ENCODE measurements at regions not wholly inside any gene's neighbourhood (a gene's known extent, or its start where the extent isn't known, plus 50 kb on each side); places are given as distances from the start of the nearest gene placed in this dataset.

GRCh38 chr21:16145479-16145878, 415.7 kb downstream of the USP25 start:
- H3K4me3 ChIP-seq (ENCODE audit: low read depth, low read length), result no peak overlapping the region
- TF ChIP-seq, protein P1, sequence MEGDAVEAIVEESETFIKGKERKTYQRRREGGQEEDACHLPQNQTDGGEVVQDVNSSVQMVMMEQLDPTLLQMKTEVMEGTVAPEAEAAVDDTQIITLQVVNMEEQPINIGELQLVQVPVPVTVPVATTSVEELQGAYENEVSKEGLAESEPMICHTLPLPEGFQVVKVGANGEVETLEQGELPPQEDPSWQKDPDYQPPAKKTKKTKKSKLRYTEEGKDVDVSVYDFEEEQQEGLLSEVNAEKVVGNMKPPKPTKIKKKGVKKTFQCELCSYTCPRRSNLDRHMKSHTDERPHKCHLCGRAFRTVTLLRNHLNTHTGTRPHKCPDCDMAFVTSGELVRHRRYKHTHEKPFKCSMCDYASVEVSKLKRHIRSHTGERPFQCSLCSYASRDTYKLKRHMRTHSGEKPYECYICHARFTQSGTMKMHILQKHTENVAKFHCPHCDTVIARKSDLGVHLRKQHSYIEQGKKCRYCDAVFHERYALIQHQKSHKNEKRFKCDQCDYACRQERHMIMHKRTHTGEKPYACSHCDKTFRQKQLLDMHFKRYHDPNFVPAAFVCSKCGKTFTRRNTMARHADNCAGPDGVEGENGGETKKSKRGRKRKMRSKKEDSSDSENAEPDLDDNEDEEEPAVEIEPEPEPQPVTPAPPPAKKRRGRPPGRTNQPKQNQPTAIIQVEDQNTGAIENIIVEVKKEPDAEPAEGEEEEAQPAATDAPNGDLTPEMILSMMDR (IDR thresholded peaks at IDR 0.05; ENCODE audit: borderline replicate concordance, insufficient read depth, low read depth, low read length), result no peak

GRCh38 chr21:16154321-16154720, 424.5 kb downstream of the USP25 start:
- H3K4me3 ChIP-seq (ENCODE audit: low read depth, low read length), result no peak overlapping the region
- TF ChIP-seq, protein P1 (IDR thresholded peaks at IDR 0.05; ENCODE audit: borderline replicate concordance, insufficient read depth, low read depth, low read length), result no peak

DNA sequence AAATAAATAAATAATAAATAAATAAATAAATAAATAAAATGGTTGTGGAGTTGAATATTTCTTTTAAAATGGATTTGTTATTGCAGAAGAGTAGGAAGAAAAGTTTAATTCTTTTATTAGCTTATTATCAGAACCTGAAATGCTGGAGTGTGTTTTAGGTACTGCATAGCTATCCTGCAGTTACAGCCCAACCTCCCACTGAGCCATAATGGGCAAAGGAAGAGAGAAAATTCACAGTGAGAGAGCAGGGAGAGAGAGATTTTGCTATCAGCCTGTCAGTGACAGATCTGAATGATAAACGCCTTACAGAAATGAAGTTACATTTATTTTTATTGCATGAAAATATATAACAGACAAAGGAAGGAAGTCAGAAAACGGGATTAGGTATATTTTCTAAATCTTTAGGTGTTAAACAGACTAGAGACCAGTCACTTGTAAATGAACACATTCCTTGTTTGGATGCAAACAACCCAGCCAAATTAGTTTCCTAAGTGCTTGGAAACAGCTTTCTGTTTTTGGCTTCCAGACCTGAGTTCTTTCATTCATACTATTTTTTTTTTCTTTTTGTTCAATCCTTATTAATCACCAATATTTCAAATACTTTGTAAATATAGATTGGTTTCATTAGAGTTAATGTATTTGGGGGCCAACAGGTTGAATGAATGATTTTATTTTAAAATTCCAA, 425.3 kb downstream of the USP25 start:
- H3K4me3 ChIP-seq (ENCODE audit: low read depth, low read length), result no peak overlapping the region
- TF ChIP-seq, protein P1 (IDR thresholded peaks at IDR 0.05; ENCODE audit: borderline replicate concordance, insufficient read depth, low read depth, low read length), result no peak

- TF ChIP-seq, protein P1 (IDR thresholded peaks at IDR 0.05; ENCODE audit: borderline replicate concordance, insufficient read depth, low read depth, low read length), result no peak
- no peak overlapping the region for H3K4me3 ChIP-seq (ENCODE audit: low read depth, low read length)
Observed at GRCh38 chr21:16156841-16157489, 427.2 kb downstream of the USP25 start.

DNA sequence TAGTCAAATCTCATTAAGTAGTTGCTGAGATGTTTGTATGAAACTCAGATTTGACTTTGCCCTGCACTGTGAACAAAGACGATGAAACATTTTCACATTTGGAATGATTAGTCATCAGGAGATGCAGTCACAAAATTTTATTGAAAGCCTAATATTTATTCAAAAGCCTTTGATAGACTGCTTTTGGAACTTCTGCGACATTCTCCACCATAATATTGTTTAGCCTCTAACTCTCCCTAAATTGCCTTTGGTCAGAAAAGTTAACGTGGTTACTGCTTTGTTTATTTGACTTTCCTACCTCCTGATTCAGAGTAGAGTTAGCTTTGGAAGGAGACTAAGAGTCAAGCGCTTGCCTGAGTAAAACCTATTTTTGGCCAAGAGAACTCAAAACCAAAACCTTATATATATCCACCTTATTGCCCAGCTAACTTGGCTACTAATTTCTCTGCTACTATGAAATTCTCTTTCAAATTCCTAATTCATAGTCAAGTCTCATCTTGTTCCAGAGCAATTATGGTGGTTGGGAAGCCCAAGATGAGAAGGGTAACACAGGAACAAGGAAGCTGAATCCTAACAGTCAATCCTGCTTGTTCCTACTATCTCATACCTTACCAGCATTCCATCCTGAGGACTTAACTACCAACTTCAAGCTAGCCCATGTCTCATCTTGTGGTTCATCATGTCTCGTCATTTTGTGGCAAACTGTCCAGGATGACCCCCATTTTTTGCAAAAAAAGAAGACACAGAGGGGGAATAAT, 429.6 kb downstream of the USP25 start:
- no peak overlapping the region for H3K4me3 ChIP-seq (ENCODE audit: low read depth, low read length)
- TF ChIP-seq, protein P1 (IDR thresholded peaks at IDR 0.05; ENCODE audit: borderline replicate concordance, insufficient read depth, low read depth, low read length), result no peak

GRCh38 chr21:16159971-16160350, 430.2 kb downstream of the USP25 start:
- TF ChIP-seq, protein P1 (IDR thresholded peaks at IDR 0.05; ENCODE audit: borderline replicate concordance, insufficient read depth, low read depth, low read length), result no peak
- no peak overlapping the region for H3K4me3 ChIP-seq (ENCODE audit: low read depth, low read length)
